ENCODE measurements at regions not wholly inside any gene's neighbourhood (a gene's known extent, or its start where the extent isn't known, plus 50 kb on each side); places are given as distances from the start of the nearest gene placed in this dataset.

GRCh38 chr13:111029957-111030609 is 85.0 kb upstream of the ARHGEF7 start:
- intact Hi-C loops (cut with DNase I): no loop called here
- H3K9me3 ChIP-seq: no peaks in the 10 kb centered on the region
- no peak for TF ChIP-seq CTCF (IDR thresholded peaks at IDR 0.05)
- no peaks in the 10 kb centered on the region for H3K36me3 ChIP-seq
- no peak overlapping the region for H3K27ac ChIP-seq
- no peak overlapping the region for H3K4me3 ChIP-seq
- H3K27me3 ChIP-seq: no peaks in the 10 kb centered on the region
- no peak for DNase-seq (ENCODE audit: low spot score in 2 of 2)
- H3K4me1 ChIP-seq: no peaks in the 10 kb centered on the region

GRCh38 chr13:111027458-111028439 is 87.4 kb upstream of the ARHGEF7 start:
- no peak overlapping the region for H3K4me3 ChIP-seq
- no peaks in the 10 kb centered on the region for H3K4me1 ChIP-seq
- no peaks in the 10 kb centered on the region for H3K27me3 ChIP-seq
- TF ChIP-seq CTCF (IDR thresholded peaks at IDR 0.05): no peak
- no peak for DNase-seq (ENCODE audit: low spot score in 2 of 2)
- no peaks in the 10 kb centered on the region for H3K36me3 ChIP-seq
- H3K27ac ChIP-seq: no peak overlapping the region
- no peaks in the 10 kb centered on the region for H3K9me3 ChIP-seq
- intact Hi-C loops (cut with DNase I): no loop called here

GRCh38 chr13:111025310-111025709 is 89.8 kb upstream of the ARHGEF7 start:
- no peaks in the 10 kb centered on the region for H3K27me3 ChIP-seq
- no peak overlapping the region for H3K4me3 ChIP-seq
- DNase-seq (ENCODE audit: low spot score in 2 of 2): no peak
- no peaks in the 10 kb centered on the region for H3K4me1 ChIP-seq
- TF ChIP-seq CTCF (IDR thresholded peaks at IDR 0.05): no peak
- H3K27ac ChIP-seq: no peak overlapping the region
- no peaks in the 10 kb centered on the region for H3K36me3 ChIP-seq
- H3K9me3 ChIP-seq: peaks cover 11 to 15% of the 10 kb centered on the region in 2 donors
- intact Hi-C loops (cut with DNase I): no loop called here

GRCh38 chr13:111022886-111023285 is 92.2 kb upstream of the ARHGEF7 start:
- DNase-seq (ENCODE audit: low spot score in 2 of 2): no peak
- no peaks in the 10 kb centered on the region for H3K4me1 ChIP-seq
- H3K9me3 ChIP-seq: peaks cover 12 to 15% of the 10 kb centered on the region in 2 donors
- H3K27me3 ChIP-seq: no peaks in the 10 kb centered on the region
- intact Hi-C loops (cut with DNase I): no loop called here
- TF ChIP-seq CTCF (IDR thresholded peaks at IDR 0.05): no peak
- no peaks in the 10 kb centered on the region for H3K36me3 ChIP-seq
- H3K27ac ChIP-seq: no peak overlapping the region
- no peak overlapping the region for H3K4me3 ChIP-seq

GRCh38 chr13:111022241-111022640 is 92.9 kb upstream of the ARHGEF7 start:
- no peak overlapping the region for H3K27ac ChIP-seq
- H3K9me3 ChIP-seq: peaks cover 12 to 15% of the 10 kb centered on the region in 2 donors
- no peaks in the 10 kb centered on the region for H3K4me1 ChIP-seq
- DNase-seq (ENCODE audit: low spot score in 2 of 2): no peak
- no peak for TF ChIP-seq CTCF (IDR thresholded peaks at IDR 0.05)
- H3K36me3 ChIP-seq: no peaks in the 10 kb centered on the region
- H3K4me3 ChIP-seq: no peak overlapping the region
- H3K27me3 ChIP-seq: no peaks in the 10 kb centered on the region
- intact Hi-C loops (cut with DNase I): no loop called here

Data from ascending aorta (tissue), 2 donors.